ENCODE measurements at regions not wholly inside any gene's neighbourhood (a gene's known extent, or its start where the extent isn't known, plus 50 kb on each side); places are given as distances from the start of the nearest gene placed in this dataset.

DNA sequence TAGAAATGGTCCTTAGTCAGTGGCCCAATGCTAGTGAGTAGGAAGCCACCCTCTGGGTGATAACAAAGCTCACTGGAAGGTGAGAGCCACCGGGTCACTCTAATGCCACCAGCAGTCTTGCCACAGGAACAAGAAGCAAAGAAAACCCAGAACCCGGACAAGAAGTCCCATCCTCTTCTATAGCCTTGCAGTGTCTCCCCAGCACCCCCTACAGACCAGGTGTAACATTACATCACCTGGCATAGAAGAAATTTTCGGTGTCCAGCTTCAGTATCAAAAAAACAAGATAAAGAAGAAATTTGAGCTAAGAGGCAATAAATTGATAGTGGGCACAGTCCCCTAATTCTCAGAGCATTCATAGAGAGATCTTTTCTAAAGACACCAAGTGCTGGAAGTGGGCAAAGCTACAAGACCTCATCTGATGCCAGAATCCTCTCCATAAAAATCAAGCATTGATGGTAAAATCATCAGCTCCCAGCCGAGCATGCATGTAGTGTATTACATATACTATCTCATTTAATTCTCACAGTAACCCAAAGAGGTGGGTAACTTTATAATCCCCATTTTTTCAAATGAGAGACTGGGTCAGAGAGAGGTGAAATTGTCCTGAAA, 491.0 kb downstream of the MATN1 start:
- TF ChIP-seq, protein P1, sequence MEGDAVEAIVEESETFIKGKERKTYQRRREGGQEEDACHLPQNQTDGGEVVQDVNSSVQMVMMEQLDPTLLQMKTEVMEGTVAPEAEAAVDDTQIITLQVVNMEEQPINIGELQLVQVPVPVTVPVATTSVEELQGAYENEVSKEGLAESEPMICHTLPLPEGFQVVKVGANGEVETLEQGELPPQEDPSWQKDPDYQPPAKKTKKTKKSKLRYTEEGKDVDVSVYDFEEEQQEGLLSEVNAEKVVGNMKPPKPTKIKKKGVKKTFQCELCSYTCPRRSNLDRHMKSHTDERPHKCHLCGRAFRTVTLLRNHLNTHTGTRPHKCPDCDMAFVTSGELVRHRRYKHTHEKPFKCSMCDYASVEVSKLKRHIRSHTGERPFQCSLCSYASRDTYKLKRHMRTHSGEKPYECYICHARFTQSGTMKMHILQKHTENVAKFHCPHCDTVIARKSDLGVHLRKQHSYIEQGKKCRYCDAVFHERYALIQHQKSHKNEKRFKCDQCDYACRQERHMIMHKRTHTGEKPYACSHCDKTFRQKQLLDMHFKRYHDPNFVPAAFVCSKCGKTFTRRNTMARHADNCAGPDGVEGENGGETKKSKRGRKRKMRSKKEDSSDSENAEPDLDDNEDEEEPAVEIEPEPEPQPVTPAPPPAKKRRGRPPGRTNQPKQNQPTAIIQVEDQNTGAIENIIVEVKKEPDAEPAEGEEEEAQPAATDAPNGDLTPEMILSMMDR (IDR thresholded peaks at IDR 0.05), result peak in 2 of 5 experiments; percentile 18 to 24
- TF ChIP-seq POLR2A (IDR thresholded peaks at IDR 0.05) (no peak), EP300 (IDR thresholded peaks at IDR 0.05) (no peak)
